HL-60 (cell line): ENCODE measurements at regions not wholly inside any gene's neighbourhood (a gene's known extent, or its start where the extent isn't known, plus 50 kb on each side); places are given as distances from the start of the nearest gene placed in this dataset.

Experiments used
- DNase-seq, 2 experiments: peaks; one replicate each; pipeline ENCODE4 v3.0.0-alpha.2; 2010 to 2020; ENCODE audit warnings: low read depth in 1 of 2, low spot score in 1 of 2
- H3K27ac ChIP-seq: fragments of 250-450 bp; sonication (Bioruptor Pico); replicated peaks from 2 replicates; pipeline ENCODE4 v1.5.1; 2020; ENCODE audit warnings: mild to moderate bottlenecking, moderate library complexity
- H3K27me3 ChIP-seq: fragments of 250-450 bp; sonication (Bioruptor Pico); 2 replicates; pipeline ENCODE4 v1.5.1; 2021; ENCODE audit warnings: mild to moderate bottlenecking, moderate library complexity; ENCODE audit not compliant: insufficient read depth, poor library complexity, severe bottlenecking
- H3K4me3 ChIP-seq: replicated peaks from 2 replicates; pipeline ENCODE4 v1.5.1; 2011; ENCODE audit warnings: mild to moderate bottlenecking, control low read depth, low read length; ENCODE audit not compliant: insufficient read depth
- GABPA ChIP-seq: IDR thresholded peaks from 2 replicates; pipeline ENCODE4 v1.6.1; 2012; ENCODE audit warnings: low read depth
- POLR2AphosphoS5 ChIP-seq: IDR thresholded peaks from 2 replicates; pipeline ENCODE4 v1.6.1; 2012; ENCODE audit warnings: low read depth
- REST ChIP-seq: IDR thresholded peaks from 2 replicates; pipeline ENCODE4 v1.6.1; 2012; ENCODE audit warnings: low read depth; ENCODE audit not compliant: insufficient replicate concordance
- SPI1 ChIP-seq: IDR thresholded peaks from 2 replicates; pipeline ENCODE4 v1.6.1; 2012; ENCODE audit warnings: low read depth, mild to moderate bottlenecking, borderline replicate concordance
- TF ChIP-seq, protein P1 (sequence below): IDR thresholded peaks from one replicate; pipeline ENCODE4 v1.5.1; 2011; ENCODE audit warnings: low read length, control low read depth, inconsistent platforms; ENCODE audit not compliant: insufficient read depth

- no peak overlapping the region for H3K4me3 ChIP-seq
- TF ChIP-seq GABPA (no peak), SPI1 (no peak), POLR2AphosphoS5 (no peak), REST (no peak)
- TF ChIP-seq, protein P1, sequence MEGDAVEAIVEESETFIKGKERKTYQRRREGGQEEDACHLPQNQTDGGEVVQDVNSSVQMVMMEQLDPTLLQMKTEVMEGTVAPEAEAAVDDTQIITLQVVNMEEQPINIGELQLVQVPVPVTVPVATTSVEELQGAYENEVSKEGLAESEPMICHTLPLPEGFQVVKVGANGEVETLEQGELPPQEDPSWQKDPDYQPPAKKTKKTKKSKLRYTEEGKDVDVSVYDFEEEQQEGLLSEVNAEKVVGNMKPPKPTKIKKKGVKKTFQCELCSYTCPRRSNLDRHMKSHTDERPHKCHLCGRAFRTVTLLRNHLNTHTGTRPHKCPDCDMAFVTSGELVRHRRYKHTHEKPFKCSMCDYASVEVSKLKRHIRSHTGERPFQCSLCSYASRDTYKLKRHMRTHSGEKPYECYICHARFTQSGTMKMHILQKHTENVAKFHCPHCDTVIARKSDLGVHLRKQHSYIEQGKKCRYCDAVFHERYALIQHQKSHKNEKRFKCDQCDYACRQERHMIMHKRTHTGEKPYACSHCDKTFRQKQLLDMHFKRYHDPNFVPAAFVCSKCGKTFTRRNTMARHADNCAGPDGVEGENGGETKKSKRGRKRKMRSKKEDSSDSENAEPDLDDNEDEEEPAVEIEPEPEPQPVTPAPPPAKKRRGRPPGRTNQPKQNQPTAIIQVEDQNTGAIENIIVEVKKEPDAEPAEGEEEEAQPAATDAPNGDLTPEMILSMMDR, result no peak
- no peaks in the 10 kb centered on the region for H3K27me3 ChIP-seq
- no peak overlapping the region for H3K27ac ChIP-seq
- no peak for DNase-seq
Measured at GRCh38 chr9:107883496-107884124, 394.0 kb upstream of the KLF4 start.

DNA sequence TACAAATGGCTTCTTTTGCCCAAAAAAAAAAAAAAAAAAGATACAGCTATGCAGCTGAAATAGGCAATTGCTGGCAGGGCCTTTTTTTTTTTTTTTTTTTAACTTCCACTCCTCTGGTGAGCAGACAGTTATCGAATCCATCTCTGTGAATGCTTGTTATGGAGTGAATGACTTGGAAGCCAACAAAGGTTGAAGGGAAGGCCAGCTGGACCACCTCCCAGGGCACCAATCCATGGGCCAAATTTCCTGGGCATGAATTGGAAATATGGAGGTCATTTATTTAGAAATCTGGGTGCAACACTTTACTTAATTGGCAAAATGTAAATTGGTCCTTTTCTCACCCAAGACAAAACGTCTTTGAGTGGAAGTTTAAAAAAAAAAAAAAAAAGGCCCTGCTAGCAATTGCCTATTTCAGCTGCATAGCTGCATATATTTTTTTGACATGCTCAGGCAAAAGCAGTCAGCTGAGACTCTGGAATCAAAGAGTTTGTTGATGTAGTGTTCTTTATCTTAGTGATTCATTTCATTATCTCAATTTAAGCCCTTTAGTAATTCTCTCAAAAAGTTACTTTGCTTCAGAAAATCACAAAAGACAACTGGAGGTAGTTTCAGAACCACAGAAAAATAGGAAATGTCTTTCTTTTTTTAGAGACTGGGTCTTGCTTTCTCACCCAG is 392.2 kb upstream of the KLF4 start:
- no peak overlapping the region for H3K4me3 ChIP-seq
- DNase-seq, result no peak
- H3K27me3 ChIP-seq, result no peaks in the 10 kb centered on the region
- H3K27ac ChIP-seq, result no peak overlapping the region
- no peak for TF ChIP-seq REST

DNA sequence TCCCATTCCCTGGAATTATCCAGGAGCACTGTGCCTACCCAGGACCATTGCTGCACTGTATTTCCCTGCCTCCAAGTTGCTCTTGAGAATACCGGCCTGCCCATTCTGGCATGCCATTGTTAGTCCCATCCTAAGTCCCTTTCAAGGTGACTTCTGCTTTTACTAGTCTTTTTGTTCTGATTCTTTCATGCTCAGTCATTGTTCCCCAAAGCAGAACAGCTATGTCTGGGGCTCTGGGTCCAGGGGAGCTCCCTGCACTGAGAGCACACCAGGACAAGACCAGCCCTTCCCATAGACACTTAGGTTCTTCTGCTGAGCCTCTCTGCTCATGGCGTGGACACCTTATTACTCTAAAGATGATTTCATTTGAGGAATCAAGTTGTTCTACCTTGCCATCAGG is 388.9 kb upstream of the KLF4 start:
- no peaks in the 10 kb centered on the region for H3K27me3 ChIP-seq
- TF ChIP-seq, protein P1, result no peak
- TF ChIP-seq SPI1, result peak; percentile 73; the same call in 1 of the 2 replicates
- no peak for TF ChIP-seq POLR2AphosphoS5
- no peak for TF ChIP-seq GABPA
- TF ChIP-seq REST, result no peak
- H3K4me3 ChIP-seq, result no peak overlapping the region
- H3K27ac ChIP-seq, result no peak overlapping the region
- DNase-seq, result peak in 1 of 2 experiments; percentile 14
